NCI-H82 (cell line): ENCODE measurements at regions not wholly inside any gene's neighbourhood (a gene's known extent, or its start where the extent isn't known, plus 50 kb on each side); places are given as distances from the start of the nearest gene placed in this dataset.

Experiments
- DNase-seq: peaks from one replicate; lab custom pipeline; 2025; lab: John Stamatoyannopoulos, UW

DNA sequence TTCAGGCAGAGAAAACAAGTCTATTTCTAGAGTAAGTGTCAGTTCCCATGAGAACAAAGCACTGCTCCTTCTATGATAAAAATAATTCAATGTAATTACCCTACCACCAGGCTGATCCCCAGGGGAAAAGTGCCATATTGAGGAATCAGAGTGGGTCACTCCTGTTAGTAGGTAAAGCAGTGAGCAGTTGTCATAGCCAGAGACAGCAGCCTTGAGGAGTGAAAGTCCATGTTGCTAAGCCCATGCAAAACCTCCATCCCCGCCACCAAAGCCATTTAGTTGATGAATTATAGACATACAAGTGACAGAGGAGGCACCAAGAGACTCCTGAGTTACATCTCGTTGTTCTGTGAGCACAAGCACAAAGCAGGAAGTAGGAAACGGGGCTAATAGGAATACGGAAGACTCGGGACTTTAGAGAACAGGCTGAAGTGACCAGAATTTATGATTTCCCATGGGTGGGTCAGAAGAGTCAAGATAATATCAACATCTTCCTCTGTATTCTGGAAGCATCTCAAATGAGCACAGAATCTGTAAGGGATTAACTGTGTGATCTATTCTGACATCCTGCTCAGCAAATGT lies 197.9 kb downstream of the MAFB start:
- no peak for DNase-seq

DNA sequence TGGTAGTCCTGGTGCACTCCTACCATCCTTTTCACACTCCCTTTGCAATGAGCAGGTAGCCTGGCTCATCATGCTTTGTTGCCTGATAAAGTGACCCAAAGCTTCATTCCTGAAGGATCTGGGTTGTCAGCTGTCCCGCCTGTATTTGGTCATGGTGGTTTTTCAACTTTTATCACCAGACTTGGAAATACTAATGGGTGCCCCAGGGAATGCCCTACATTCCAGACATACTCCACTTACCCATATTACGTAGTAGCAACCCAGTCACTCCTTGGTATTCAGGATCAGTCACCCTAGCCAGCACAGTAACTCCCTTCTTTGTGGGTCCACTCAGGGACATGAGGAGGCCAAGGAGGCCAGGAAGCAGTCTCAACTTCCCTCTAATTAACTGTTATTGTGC lies 199.2 kb downstream of the MAFB start:
- DNase-seq = no peak

DNA sequence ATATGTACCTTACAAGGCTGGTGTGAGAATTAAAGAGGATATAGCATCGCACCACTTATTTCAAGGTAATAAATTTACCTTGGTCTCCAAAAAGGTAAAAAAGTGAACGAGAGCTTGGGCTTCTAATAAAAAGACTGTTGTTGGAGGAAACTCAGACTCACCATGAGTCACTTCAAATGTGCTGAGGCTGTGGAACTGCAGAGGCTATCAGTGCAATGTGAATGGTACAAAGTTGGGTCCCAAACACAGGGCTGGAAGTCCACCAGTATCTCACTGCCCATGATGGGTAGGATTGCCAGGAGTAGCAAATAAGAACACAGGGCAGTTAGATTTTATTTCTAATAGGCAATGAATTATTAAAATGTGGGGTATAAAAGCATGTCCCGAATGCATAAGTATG lies 200.6 kb downstream of the MAFB start:
- no peak for DNase-seq

DNA sequence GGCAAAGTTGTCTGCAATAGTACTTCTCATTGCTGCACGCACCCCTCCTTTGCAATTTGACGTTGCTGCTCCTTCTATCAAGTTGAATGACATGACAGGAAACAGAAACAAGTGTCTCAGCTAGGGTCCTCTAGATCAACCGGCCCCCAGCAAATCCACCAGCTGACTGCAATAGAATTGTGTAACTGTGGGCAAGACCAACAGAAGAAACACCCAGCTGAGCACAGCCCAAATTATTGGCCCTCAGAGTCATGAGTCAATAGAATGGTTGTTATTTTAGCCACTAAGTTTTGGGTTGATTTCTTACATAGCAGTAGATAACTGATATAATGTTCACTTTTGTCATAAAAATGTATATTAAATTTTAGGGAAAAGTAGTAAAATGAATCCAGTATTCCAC lies 202.7 kb downstream of the MAFB start:
- no peak for DNase-seq

DNA sequence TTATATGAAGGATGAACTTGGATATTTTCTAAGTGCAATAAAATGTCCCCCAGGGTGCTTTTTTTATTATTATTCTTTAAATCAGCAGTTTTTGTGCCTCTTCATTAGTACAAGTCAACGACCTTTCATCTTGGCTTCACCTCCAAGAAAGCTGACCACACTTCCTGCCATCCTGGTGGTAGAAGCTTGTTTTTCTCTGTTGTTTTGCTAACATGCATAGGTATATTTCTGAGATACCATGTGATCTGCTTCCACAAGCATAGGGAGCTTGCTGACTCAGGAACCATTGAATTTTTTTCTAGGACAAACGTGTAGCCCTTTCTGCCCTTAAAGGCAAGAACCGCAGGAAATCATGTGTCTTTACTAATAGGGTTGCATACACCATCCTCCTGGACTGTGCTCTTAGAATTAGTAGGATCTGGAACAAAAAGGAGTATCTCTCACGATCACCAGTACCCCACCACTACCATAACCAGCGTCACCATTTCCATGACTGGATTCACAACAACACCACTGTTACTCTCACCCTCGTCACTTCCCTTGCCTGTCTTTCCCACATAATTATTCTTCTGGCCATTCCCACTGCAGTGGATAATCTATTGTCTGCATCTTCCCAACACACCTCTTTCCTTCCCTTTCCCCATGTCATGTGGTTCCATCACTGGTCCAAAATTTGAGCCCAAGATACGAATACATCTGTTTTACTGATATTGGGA lies 207.1 kb downstream of the MAFB start:
- DNase-seq = no peak

DNA sequence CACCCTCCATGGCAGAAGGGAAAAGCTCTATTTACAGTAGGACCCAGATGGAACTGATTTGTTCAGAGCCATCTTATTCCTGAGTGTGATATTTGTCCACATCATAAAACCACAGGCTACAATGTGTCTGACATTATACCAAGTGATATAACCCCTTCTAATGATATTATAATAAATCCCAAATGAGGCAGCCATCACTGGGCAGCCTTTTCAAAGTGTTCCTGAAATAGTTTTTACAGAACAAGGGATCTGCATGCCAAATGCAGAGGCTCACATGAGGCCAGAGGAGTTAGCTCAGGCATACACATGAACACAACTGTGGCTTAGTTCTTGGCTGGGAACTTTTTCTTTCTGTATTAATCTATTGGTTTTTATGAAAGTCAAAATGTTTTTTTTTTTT lies 207.7 kb downstream of the MAFB start:
- no peak for DNase-seq

DNA sequence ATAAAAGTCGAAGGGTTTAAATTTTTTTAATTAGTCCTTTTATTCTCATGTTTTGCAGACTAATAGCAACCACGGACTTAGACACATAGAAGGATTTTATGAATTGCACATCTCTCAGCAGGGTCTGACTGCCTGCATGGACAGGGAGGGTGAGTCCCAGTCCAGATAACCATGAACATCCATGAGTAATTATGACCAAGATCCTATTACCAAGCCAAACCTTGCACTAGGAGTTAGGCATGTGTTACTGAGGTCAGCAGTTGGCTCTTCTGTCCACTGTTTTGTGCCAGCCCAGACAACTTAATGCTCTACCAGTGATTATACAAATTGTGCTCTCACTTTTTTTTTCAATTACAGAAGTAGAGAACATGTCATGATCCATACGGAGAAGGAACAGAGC lies 211.2 kb downstream of the MAFB start:
- no peak for DNase-seq

DNA sequence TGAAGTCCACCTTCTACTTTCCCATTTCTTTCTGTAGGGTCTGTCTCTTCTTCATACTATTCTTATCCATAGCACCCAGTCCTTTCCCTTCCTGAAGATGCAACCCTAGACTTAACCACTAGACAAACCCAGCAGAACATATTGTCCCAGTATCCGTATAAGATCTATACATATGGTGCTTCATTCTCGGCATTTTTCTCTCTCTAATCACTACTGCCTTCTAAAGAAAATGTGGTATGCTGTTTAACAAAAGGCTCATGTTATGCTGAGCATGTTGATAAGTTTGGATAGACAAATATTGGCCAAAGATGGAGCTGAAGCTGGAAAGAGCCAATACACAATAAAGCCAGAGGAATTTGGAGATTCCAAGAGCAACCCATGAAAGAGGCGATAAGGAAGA lies 212.6 kb downstream of the MAFB start:
- DNase-seq = no peak

DNA sequence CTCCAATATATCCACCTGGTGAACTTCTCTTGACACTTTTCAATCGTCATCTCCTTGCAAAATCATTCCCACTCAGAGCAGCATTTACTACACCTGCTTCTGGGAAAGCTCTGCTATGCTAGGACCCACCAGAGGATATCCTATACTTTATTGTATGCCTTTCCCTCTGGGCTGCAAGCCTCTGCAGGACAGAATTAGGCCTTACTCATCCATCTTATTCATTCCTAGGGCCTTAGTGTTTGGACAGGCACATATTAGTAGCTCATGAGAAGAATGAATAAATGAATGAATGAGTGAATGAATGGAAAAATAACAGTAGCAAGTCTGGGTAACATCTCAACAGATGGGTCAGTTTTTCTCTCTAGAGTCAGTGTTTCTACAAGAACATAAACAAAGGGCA lies 216.1 kb downstream of the MAFB start:
- no peak for DNase-seq

DNA sequence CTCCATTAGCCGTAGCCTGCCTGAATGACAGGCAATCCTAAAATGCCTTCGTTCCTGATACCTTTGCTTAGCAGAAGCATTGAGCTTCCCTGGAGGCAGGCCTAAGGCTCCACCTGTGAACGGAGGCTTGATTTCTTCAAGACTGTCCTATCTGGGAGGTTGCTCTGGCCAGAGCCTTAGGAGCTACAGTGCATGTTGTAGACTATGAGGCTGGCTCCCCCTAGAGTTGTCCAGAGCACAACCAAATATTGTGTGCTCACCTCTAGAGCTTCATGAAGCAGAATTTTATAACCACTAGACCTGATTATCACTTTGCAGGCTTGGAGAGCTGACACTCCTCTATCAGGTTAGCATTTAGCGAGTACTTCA lies 217.8 kb downstream of the MAFB start:
- peak; percentile 53 for DNase-seq

DNA sequence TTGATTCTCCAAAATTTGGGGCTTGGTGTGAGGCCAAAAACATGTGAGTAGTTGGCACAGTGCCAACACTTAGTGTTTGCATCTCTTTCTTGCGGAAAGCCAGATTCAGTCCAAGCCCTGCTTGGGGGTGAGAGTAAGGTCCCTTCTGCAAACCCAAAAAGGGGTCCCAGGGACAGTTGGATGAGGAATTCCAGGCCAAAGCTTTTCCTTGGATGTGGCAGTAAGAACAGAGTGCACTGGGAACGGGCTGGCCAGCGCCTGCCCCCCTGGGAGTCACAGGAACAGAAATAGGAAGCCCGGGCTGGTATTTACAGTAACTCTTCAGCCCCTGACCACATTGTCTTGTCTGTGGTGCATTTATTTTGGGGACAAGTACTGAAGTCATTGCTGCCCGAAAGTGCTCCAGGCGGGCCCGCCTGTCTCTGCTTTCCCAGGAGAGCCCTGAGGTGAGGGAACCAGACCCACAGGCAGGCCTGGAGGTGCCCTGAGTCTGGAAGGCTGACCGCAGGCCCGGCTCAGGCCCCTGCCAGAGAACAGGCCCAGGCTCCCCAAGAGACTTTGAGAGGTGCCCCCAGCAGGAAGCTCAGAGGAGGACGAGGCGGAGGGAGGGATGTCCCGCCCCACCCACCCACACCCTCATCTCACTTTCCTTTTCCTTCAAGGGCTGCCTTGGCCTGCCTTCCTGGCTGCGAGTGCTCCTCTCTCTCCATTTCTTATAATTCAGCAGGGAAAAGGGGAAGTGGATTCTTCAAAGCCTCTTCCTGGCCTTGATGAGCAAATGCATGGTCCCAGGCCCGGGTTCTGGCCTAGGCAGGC lies 218.4 kb downstream of the MAFB start:
- no peak for DNase-seq

DNA sequence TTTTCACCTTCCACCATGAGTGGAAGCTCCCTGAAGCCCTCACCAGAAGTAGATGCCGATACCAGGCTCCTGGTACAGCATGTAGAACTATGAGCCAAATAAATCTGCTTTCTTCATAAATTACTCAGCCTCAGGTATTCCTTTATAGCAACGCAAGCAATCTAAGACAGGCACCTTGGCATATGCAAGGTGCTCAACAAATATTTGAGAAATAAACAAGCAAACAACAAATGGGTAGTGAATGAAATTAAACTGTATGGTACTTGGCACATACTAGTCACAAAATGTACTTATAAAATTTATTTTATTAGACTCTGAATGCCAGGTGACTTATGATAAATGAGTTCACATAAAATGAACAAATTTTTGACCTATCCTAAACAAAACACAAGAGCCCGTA lies 220.3 kb downstream of the MAFB start:
- DNase-seq = no peak

DNA sequence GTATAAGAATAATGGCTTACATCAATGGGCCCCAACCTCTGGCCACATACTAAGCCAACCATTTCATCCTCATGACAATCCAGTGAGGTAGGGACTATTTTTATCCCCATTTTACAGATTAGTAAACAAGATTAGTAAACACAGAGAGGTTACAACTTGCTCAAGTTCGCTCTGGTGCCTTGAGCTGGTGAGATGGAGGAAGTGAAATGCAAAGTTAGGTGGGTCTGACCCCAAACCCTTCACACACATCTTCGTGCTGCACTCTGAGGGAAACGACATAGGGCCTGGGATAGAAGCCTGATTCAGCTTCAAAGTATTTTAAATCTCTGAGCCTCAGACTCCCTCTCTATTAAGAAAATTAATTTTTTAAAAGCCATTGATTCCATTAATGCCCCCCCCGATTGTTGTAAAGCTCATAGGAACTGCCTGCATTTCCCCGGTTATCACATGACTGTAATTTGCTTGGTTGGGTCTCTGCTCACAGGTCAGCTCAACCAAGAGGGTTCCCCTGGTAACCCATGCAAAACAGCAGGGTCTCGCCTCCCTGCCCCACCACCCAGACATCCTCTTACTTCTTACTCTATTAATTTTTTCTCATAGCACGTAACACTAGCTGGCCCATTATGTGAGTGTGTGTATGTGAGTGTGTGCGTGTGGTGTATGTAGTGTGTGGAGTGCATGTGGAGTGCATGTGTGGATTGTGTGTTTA lies 221.2 kb downstream of the MAFB start:
- no peak for DNase-seq

DNA sequence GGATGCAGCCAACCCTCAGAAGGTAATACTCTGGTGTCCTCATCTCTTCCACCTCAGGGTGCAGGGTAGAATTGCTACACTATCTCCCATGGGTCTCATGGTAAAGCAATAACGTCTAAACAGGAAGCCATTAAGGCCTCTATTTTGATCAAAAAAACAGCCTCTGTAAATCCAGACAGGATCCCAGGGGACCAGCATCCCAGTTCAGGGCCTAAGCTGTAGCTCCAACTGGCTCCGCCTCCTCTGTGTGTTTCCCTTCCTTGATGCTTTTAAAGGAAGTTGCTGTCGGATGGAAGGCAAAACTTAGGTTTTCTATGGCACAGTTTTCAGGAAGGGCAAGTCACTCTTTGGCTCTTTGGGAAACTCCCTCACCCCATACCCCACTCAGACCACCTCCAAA lies 222.0 kb downstream of the MAFB start:
- DNase-seq = peak; percentile 26

DNA sequence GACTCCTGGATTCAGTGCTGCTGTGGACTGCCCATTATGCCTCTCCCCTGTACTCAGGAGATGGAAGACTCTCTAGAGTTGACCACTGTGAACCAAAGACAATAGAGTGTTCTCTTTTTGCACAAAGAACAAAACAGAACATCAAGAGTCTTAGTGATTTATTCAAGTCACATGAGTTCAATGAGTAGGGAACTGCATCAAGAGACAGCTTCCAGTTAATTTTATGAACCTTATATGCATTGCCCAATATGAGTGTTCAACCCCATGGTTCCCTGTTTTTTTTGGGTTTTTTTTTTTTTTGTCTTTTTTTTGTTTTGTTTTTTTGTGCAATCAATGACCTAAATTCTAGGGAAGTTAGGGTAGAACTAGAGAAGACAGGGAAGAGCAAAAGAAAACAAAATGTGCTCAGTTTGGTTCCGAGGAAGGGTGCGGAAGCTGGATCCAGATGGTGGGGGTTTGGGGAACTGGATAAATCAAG lies 224.3 kb downstream of the MAFB start:
- DNase-seq = no peak

DNA sequence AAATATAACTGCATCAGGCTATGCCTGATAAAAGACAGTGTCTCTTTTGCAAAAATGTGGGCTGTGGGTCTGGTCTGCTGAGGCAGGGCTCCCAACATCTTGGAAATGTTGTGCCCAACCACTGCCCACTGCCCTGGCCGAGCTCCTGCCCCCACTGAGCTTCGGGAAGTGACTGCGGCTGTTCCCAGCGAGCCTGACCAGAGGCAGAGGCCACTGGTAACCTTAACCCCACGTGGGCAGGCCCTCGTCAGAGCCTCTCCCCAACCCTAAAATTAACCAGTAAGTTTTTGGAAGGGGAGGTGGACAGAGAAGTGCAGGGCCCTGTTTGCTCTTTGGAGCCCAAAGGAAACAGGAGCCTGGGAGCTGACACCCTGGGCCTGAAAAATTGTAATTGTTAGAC lies 225.9 kb downstream of the MAFB start:
- DNase-seq = no peak

DNA sequence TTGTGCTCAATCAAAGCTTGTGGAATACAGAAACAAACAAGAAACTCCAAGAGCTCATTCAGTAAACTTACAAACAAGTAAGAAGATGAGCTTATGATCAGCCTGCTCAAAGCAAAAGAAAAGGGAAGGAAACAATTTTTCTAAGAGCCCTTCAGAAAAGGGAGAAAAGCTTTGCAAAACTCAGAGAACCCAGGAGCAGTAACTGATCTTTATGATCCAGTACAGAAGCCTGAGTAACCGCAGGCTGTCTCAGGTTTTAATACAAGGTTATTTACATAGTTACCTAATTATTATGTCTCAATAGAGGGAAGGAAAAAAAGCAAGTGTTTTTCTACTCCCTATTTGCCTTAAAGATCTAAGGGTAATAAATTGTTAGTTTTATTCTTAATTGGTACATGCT lies 226.5 kb downstream of the MAFB start:
- no peak for DNase-seq

DNA sequence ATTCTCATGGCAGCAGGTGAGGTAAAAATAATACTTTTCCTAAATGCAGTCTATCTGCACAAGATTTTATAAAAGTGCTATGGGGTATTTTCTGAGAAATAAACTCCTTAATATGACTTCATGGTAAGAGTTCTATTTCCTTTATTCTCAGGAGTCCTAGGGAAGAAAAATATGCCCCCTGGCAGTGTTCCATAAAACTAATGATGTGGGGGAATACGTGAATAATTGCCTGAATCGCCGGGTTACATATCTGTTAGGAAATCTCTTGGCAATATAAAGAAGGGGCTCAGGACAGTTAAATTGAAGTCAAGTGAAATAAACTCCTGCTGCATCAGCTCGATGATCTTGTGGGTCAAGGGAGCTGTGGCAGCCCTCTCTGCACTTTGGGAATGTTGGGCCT lies 229.7 kb downstream of the MAFB start:
- DNase-seq = no peak

DNA sequence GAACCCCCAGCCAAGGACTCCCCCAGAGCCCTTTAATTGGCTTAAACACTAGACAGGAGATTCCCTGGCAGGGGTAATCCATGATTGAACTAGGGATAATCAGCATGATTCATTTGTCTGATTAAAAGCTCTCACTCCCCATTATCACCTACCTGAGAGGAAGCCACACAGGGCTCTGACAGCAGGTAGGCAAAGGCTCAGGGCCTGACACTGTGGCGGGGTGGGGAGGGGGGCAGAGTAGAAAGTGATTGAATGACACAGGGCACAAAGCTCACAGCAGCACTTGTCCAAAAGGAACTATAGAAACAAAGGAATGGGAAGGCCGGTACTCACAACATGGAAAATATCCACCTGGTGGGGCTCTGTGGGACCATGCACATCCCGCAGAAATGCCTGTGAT lies 231.6 kb downstream of the MAFB start:
- DNase-seq = peak; percentile 93

DNA sequence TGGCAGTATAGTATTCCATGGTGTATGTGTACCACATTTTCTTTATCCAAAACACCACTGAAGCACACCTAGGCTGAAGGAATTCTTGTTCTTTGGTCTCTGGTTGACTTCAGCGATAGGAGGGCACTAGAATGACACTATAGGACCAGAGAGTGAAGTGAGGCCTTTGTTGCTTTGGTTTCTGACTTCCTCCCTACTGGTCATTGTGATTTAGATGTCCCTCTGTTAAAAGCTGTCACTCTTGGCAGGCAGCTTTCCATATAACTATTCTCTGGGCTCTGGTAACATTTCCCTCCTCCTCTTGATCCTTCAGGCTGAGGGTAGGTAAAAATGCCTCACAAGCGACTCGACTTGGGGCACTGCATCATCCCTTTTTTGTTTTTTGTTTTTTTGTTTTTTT lies 236.3 kb downstream of the MAFB start:
- no peak for DNase-seq

DNA sequence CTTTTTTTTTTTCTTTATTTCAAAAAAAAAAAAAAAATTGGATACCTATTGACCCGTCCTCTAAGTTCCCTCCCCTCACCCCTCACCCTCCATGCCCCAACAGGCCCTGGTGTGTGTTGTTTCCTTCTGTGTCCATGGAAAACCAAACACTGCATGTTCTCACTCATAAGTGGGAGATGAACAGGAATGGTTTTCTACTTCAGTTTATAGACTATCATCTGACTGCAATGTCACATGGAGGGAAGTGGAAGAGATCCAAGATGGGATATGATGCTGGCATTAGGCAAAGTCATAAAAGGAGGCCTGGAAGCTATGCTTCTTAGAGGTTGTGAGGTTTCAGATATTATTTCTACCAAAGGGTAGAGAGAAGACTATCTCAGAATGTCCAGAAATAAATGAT lies 237.5 kb downstream of the MAFB start:
- DNase-seq = no peak

DNA sequence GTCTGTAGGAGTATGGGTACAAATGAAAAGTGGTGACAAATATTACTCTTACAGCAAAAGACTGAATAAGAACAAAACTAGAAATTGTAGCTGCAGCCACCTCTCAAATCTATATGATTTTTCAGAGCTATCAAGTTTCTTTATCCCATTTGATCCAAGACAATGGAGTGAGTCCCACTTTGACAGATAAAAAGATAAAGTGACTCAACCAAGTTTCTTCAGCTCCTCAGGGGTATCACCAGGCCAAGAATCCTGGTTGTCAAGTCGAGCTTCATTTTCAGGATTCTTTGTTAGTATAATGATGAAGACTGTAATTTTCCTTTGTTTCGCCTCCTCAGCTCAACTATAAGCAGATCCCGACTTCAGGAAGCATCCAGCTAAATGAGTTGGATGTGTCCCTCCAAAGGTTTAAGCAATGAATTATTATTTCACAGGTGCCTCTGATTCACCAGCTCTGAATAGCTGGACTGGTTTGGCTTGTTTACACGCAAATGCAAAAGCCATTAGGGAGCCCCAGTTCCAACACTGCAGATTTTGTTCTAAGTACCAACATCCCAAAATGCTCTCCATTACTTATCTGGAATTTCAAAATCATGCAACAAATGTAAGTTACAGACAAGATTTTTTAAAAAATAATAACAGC lies 238.9 kb downstream of the MAFB start:
- DNase-seq = no peak
